ENCODE measurements at regions not wholly inside any gene's neighbourhood (a gene's known extent, or its start where the extent isn't known, plus 50 kb on each side); places are given as distances from the start of the nearest gene placed in this dataset.

DNA sequence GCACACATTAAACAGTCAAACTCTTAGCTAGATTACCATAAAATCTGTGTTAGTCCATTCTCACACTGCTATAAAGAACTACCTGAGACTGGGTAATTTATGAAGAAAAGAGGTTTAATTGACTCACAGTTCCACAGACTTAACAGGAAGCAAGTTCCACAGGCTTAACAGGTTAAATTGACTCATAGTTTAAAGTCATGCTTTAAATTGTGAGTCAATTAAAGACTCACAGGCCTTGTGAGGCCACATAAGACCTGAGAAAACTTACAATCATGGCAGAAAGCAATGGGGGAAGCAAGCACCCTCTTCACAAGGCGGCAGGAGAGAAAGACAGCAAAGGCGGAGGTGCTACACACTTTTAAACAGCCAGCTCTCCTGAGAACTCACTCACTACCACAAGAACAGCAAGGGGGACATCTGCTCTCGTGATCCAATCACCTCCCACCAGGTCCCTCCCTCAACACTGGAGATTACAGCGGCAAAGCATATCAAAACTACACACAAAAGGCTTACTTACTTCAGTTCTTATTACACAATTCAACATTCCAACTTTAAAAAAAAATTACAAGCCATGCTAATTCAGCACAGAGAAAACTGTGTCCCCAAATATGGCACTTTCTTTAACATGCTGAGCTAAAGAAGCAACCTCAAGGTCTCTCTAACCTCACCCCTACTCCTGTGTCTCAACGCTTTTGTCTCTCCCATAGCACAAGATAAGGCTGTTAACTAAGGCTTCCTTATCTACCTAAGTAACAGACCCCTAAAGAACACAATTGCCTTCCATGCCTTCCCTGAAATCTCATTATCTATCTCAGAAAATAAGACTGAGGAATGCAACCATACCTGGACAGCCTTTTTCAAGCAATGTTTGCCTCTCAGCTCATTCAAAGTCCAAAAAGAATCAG lies 805.1 kb downstream of the NR2F1-AS1 start:
- H3K27me3 Mint-ChIP-seq: no peaks in the 10 kb centered on the region
- H3K4me3 Mint-ChIP-seq: no peak overlapping the region
- H3K9me3 Mint-ChIP-seq (ENCODE audit: low read depth): peaks cover 11% of the 10 kb centered on the region
- H3K36me3 Mint-ChIP-seq: no peaks in the 10 kb centered on the region
- H3K4me1 Mint-ChIP-seq (ENCODE audit: low read depth): no peaks in the 10 kb centered on the region
- H3K27ac Mint-ChIP-seq: no peak overlapping the region

GRCh38 chr5:92769978-92770377 lies 811.0 kb downstream of the NR2F1-AS1 start:
- no peaks in the 10 kb centered on the region for H3K4me1 Mint-ChIP-seq (ENCODE audit: low read depth)
- H3K9me3 Mint-ChIP-seq (ENCODE audit: low read depth): peaks cover 3% of the 10 kb centered on the region
- H3K27me3 Mint-ChIP-seq: no peaks in the 10 kb centered on the region
- no peaks in the 10 kb centered on the region for H3K36me3 Mint-ChIP-seq
- no peak overlapping the region for H3K4me3 Mint-ChIP-seq
- no peak overlapping the region for H3K27ac Mint-ChIP-seq

GRCh38 chr5:92761585-92761984 lies 819.4 kb downstream of the NR2F1-AS1 start:
- H3K9me3 Mint-ChIP-seq (ENCODE audit: low read depth): no peaks in the 10 kb centered on the region
- no peaks in the 10 kb centered on the region for H3K36me3 Mint-ChIP-seq
- no peaks in the 10 kb centered on the region for H3K27me3 Mint-ChIP-seq
- no peak overlapping the region for H3K27ac Mint-ChIP-seq
- no peaks in the 10 kb centered on the region for H3K4me1 Mint-ChIP-seq (ENCODE audit: low read depth)
- H3K4me3 Mint-ChIP-seq: no peak overlapping the region

- Mint-ChIP-seq H3K27ac (no peak overlapping the region), H3K36me3 (no peaks in the 10 kb centered on the region), H3K4me3 (no peak overlapping the region), H3K27me3 (no peaks in the 10 kb centered on the region), H3K9me3 (ENCODE audit: low read depth) (no peaks in the 10 kb centered on the region), H3K4me1 (ENCODE audit: low read depth) (no peaks in the 10 kb centered on the region)
Measured at GRCh38 chr5:92760550-92760949, 820.5 kb downstream of the NR2F1-AS1 start.

GRCh38 chr5:92758552-92758951 lies 822.5 kb downstream of the NR2F1-AS1 start:
- no peaks in the 10 kb centered on the region for H3K4me1 Mint-ChIP-seq (ENCODE audit: low read depth)
- H3K9me3 Mint-ChIP-seq (ENCODE audit: low read depth): no peaks in the 10 kb centered on the region
- no peak overlapping the region for H3K4me3 Mint-ChIP-seq
- H3K27me3 Mint-ChIP-seq: no peaks in the 10 kb centered on the region
- H3K27ac Mint-ChIP-seq: no peak overlapping the region
- no peaks in the 10 kb centered on the region for H3K36me3 Mint-ChIP-seq

DNA sequence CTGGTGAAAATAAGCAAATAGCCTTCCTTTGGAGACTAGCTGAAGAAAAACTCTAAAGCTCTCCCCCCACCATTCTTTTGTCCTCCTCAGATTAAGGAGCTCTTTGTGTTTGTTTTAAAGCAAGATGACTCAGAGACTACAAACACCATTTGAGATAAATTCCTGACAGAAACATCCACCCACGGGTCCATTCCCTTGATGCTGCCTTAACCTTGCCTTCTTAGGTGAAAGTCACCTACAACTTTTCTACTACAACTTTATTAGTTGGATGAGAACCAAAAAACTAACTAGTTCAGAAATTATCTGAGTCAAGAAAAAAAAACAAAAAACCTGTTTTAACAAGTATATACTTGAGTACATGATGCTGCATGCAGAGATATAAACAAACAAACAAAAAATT lies 831.1 kb downstream of the NR2F1-AS1 start:
- no peaks in the 10 kb centered on the region for H3K27me3 Mint-ChIP-seq
- H3K9me3 Mint-ChIP-seq (ENCODE audit: low read depth): no peaks in the 10 kb centered on the region
- H3K27ac Mint-ChIP-seq: no peak overlapping the region
- H3K4me3 Mint-ChIP-seq: no peak overlapping the region
- H3K4me1 Mint-ChIP-seq (ENCODE audit: low read depth): no peaks in the 10 kb centered on the region
- H3K36me3 Mint-ChIP-seq: no peaks in the 10 kb centered on the region

DNA sequence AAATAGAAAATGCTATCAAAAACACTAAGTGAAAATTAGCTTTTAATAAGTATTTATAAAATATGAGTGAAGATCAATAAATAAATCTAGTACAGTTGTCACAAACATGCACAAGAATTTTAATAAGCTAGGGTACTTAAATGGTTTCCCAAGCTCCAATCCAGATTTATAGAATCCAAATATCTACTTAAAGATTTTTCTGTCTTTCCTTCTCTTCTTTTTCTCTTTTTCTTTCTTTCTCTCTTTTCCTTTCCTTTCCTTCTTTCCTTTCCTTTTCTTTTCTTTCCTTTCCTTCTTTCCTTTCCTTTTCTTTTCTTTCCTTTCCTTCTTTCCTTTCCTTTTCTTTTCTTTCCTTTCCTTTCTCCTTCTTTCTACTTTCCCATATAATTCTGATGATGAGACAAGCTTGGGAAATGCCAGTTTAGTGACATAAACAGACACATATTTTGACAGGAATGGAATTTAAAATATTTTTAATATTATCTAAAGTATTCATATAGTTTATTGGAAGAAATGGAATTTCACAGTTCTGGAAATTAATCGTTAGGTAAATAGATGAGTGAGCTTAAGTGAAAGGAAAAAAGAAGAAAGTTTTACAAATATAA lies 832.8 kb downstream of the NR2F1-AS1 start:
- Mint-ChIP-seq H3K36me3 (no peaks in the 10 kb centered on the region), H3K27ac (no peak overlapping the region), H3K4me3 (no peak overlapping the region), H3K27me3 (no peaks in the 10 kb centered on the region), H3K9me3 (ENCODE audit: low read depth) (no peaks in the 10 kb centered on the region), H3K4me1 (ENCODE audit: low read depth) (no peaks in the 10 kb centered on the region)

DNA sequence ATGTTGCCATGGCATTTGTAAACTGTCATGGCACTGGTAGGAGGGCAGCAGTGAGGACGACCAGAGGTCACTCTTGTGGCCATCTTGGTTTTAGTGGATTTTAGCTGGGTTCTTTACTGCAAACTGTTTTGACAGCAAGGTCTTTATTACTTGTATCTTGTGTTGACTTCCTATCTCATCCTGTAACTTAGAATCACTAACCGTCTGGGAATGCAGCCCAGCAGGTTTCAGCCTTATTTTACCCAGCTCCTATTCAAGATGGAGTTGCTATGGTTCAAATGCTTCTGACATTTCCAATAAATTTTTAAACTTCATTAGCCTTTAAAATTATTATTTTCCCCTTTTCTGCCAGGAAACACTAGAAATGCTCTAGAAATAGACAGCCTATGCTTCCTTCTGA lies 839.1 kb downstream of the NR2F1-AS1 start:
- H3K27me3 Mint-ChIP-seq: no peaks in the 10 kb centered on the region
- no peak overlapping the region for H3K27ac Mint-ChIP-seq
- H3K36me3 Mint-ChIP-seq: no peaks in the 10 kb centered on the region
- H3K9me3 Mint-ChIP-seq (ENCODE audit: low read depth): peaks cover 4% of the 10 kb centered on the region
- H3K4me3 Mint-ChIP-seq: no peak overlapping the region
- no peaks in the 10 kb centered on the region for H3K4me1 Mint-ChIP-seq (ENCODE audit: low read depth)

DNA sequence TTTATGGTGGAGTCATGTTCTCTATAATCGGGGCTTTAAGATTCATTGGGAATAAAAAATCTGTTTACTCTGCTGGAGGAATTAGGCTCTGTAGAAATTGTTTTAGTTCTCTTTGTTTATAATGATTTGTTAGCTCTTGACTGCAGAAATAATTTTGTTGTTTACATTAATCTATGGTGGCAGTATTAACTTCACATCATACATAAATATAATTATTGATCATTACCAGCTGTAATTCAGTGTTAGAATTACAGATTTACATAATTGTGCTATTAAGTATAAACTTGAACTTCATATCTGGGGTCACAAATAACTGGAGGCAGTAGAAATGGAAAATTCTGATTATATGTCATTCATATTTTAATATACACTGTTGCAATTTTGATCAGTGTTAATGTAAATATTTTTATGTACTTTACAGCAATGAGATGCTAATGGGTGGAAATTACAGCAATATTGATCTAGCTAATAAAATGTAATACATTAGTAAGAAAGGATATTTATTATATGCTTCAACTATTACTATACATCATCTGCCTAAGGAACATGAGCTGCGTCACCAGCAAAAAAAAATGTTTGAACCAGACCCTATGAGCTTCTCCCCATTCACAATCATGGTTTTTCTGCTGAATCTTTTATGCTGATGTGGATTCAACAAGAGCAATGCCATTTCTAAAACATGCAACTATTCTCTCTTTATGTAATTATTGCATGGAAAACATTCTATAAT lies 846.6 kb downstream of the NR2F1-AS1 start:
- H3K4me3 Mint-ChIP-seq: no peak overlapping the region
- H3K4me1 Mint-ChIP-seq (ENCODE audit: low read depth): no peaks in the 10 kb centered on the region
- H3K9me3 Mint-ChIP-seq (ENCODE audit: low read depth): peaks cover 14% of the 10 kb centered on the region
- no peak overlapping the region for H3K27ac Mint-ChIP-seq
- no peaks in the 10 kb centered on the region for H3K36me3 Mint-ChIP-seq
- H3K27me3 Mint-ChIP-seq: no peaks in the 10 kb centered on the region

- Mint-ChIP-seq H3K27me3 (no peaks in the 10 kb centered on the region), H3K27ac (no peak overlapping the region), H3K9me3 (ENCODE audit: low read depth) (peaks cover 10% of the 10 kb centered on the region), H3K4me1 (ENCODE audit: low read depth) (no peaks in the 10 kb centered on the region), H3K36me3 (no peaks in the 10 kb centered on the region), H3K4me3 (no peak overlapping the region)
Measured at GRCh38 chr5:92730486-92730885, 850.5 kb downstream of the NR2F1-AS1 start.

DNA sequence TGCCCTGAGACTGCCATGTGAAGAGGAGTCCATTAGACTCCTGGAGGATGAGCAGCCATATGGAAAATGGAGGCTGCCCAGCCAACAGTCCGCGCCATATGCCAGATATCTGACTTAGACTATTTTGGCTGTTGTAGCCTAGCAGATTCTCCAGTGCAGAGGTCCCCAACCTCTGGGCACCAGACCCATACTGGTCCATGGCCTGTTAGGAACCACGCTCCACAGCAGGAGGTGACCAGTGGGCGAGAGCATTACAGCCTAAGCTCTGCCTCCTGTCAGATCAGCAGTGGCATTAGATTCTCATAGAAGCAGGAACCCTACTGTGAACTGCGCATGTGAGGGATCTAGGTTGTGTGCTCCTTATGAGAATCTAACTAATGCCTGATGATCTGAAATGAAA lies 851.9 kb downstream of the NR2F1-AS1 start:
- H3K4me1 Mint-ChIP-seq (ENCODE audit: low read depth): no peaks in the 10 kb centered on the region
- H3K27me3 Mint-ChIP-seq: no peaks in the 10 kb centered on the region
- no peaks in the 10 kb centered on the region for H3K36me3 Mint-ChIP-seq
- no peak overlapping the region for H3K27ac Mint-ChIP-seq
- peaks cover 7% of the 10 kb centered on the region for H3K9me3 Mint-ChIP-seq (ENCODE audit: low read depth)
- H3K4me3 Mint-ChIP-seq: no peak overlapping the region

DNA sequence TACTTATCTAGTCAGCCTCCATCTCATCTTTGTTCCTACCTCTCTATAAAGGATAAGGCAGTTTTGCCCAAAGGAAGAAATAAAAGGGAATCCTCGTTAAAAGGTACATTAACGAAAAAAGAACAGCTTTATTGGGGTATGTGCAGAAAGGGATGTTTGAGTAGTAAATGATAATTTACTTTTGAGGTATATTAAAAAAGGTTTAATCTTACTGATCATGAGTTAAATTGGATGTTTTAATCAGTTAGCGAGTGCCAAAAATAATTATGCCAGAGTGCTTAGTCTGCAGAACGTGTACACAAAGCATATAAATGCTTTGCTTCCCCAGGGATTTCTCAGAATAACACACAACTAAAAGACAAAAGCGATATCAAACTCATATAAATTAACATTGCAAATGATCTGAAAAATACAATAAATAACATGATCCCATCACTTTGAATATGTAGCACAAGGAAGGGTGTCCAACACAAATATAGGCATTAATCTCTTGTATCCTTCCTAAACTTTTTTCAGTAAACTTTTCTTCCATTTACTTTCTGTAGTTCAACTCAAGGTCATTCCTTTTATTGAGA lies 865.0 kb downstream of the NR2F1-AS1 start:
- H3K9me3 Mint-ChIP-seq (ENCODE audit: low read depth): no peaks in the 10 kb centered on the region
- no peaks in the 10 kb centered on the region for H3K36me3 Mint-ChIP-seq
- no peaks in the 10 kb centered on the region for H3K27me3 Mint-ChIP-seq
- H3K27ac Mint-ChIP-seq: no peak overlapping the region
- H3K4me3 Mint-ChIP-seq: no peak overlapping the region
- H3K4me1 Mint-ChIP-seq (ENCODE audit: low read depth): no peaks in the 10 kb centered on the region

GRCh38 chr5:92713826-92714225 lies 867.2 kb downstream of the NR2F1-AS1 start:
- no peak overlapping the region for H3K27ac Mint-ChIP-seq
- no peak overlapping the region for H3K4me3 Mint-ChIP-seq
- H3K4me1 Mint-ChIP-seq (ENCODE audit: low read depth): no peaks in the 10 kb centered on the region
- no peaks in the 10 kb centered on the region for H3K27me3 Mint-ChIP-seq
- H3K9me3 Mint-ChIP-seq (ENCODE audit: low read depth): no peaks in the 10 kb centered on the region
- H3K36me3 Mint-ChIP-seq: no peaks in the 10 kb centered on the region

GRCh38 chr5:92713335-92713743 lies 867.7 kb downstream of the NR2F1-AS1 start:
- Mint-ChIP-seq H3K9me3 (ENCODE audit: low read depth) (no peaks in the 10 kb centered on the region), H3K4me1 (ENCODE audit: low read depth) (no peaks in the 10 kb centered on the region), H3K4me3 (no peak overlapping the region), H3K27ac (no peak overlapping the region), H3K36me3 (no peaks in the 10 kb centered on the region), H3K27me3 (no peaks in the 10 kb centered on the region)

DNA sequence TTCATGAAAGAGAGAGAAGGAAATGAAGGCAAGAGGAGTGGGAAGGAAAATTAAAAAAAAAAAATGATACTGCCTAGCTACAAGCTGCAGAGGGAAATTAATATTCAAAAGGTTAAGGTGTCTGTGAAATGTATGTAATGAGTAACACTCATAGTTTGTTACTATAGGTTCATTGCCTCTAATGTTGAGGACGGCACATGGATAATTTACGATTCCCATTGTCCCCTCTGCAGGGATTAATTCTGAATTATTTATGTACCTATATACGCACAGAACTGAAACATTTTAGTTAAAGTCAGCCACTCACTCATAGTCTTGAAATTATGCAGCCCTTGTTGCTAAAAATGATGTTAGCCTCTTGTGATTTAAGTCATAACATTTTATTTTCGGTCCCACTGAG lies 869.1 kb downstream of the NR2F1-AS1 start:
- Mint-ChIP-seq H3K36me3 (no peaks in the 10 kb centered on the region), H3K27me3 (no peaks in the 10 kb centered on the region), H3K27ac (no peak overlapping the region), H3K9me3 (ENCODE audit: low read depth) (no peaks in the 10 kb centered on the region), H3K4me3 (no peak overlapping the region), H3K4me1 (ENCODE audit: low read depth) (no peaks in the 10 kb centered on the region)
